ENCODE measurements at regions not wholly inside any gene's neighbourhood (a gene's known extent, or its start where the extent isn't known, plus 50 kb on each side); places are given as distances from the start of the nearest gene placed in this dataset.

- Histone ChIP-seq H3K36me3 (ENCODE audit: control insufficient read depth in 2 of 2, extremely low read depth in 1 of 2, insufficient read depth in 2 of 2, low read length in 2 of 2) (no peaks in the 10 kb centered on the region), H3K27ac (ENCODE audit: control insufficient read depth, insufficient read depth, low read length) (no peak overlapping the region), H2AFZ (ENCODE audit: control insufficient read depth, low read length) (no peak overlapping the region), H3K9ac (ENCODE audit: control insufficient read depth, extremely low read depth, insufficient read depth, low read length) (no peak overlapping the region), H4K20me1 (ENCODE audit: control insufficient read depth, extremely low read depth, insufficient read depth, low read length) (no peaks in the 10 kb centered on the region), H3K9me1 (ENCODE audit: control insufficient read depth, extremely low read depth, insufficient read depth, low read length) (no peaks in the 10 kb centered on the region), H3K4me3 (ENCODE audit: control insufficient read depth in 2 of 3, extremely low read depth in 1 of 3, insufficient read depth in 2 of 3, low read depth in 1 of 3, low read length in 3 of 3) (no peak overlapping the region), H3K4me2 (ENCODE audit: control insufficient read depth, extremely low read depth, insufficient read depth, low read depth, low read length) (no peak overlapping the region), H3K4me1 (ENCODE audit: control insufficient read depth, extremely low read depth, insufficient read depth, low read length) (no peaks in the 10 kb centered on the region), H3K27me3 (ENCODE audit: control insufficient read depth, extremely low read depth, insufficient read depth, low read length) (no peaks in the 10 kb centered on the region), H3K9me3 (ENCODE audit: control insufficient read depth, low read depth, low read length) (no peaks in the 10 kb centered on the region), H3K79me2 (ENCODE audit: control insufficient read depth, insufficient read depth, low read length) (no peaks in the 10 kb centered on the region)
- TF ChIP-seq EZH2 (IDR thresholded peaks at IDR 0.05; ENCODE audit: low read length) (no peak), CTCF (optimal IDR thresholded peaks at IDR 0.05 in 1 of 3, IDR thresholded peaks at IDR 0.05 in 1 of 3, conservative IDR thresholded peaks at IDR 0.05 in 1 of 3; ENCODE audit: extremely low read depth in 1 of 3, insufficient read depth in 2 of 3, low read length in 3 of 3) (no peak)
- FAIRE-seq (no peak), DNase-seq (ENCODE audit: low read depth, low spot score) (no peak)
- dilution Hi-C loops (cut with MboI; ENCODE audit: extremely low pct_ligation_motif_present, low sequenced_read_pairs), result no loop called here
Observed at GRCh38 chr5:93874080-93874479, 132.7 kb upstream of the POU5F2 start.

- no peak overlapping the region for H3K4me3 ChIP-seq (ENCODE audit: control insufficient read depth in 2 of 3, extremely low read depth in 1 of 3, insufficient read depth in 2 of 3, low read depth in 1 of 3, low read length in 3 of 3)
- no peaks in the 10 kb centered on the region for H3K36me3 ChIP-seq (ENCODE audit: control insufficient read depth in 2 of 2, extremely low read depth in 1 of 2, insufficient read depth in 2 of 2, low read length in 2 of 2)
- no peaks in the 10 kb centered on the region for H3K9me3 ChIP-seq (ENCODE audit: control insufficient read depth, low read depth, low read length)
- H2AFZ ChIP-seq (ENCODE audit: control insufficient read depth, low read length), result no peak overlapping the region
- DNase-seq (ENCODE audit: low read depth, low spot score), result no peak
- no peak for FAIRE-seq
- H3K9me1 ChIP-seq (ENCODE audit: control insufficient read depth, extremely low read depth, insufficient read depth, low read length), result no peaks in the 10 kb centered on the region
- no peak overlapping the region for H3K4me2 ChIP-seq (ENCODE audit: control insufficient read depth, extremely low read depth, insufficient read depth, low read depth, low read length)
- no peak for TF ChIP-seq EZH2 (IDR thresholded peaks at IDR 0.05; ENCODE audit: low read length)
- no peak for TF ChIP-seq CTCF (optimal IDR thresholded peaks at IDR 0.05 in 1 of 3, IDR thresholded peaks at IDR 0.05 in 1 of 3, conservative IDR thresholded peaks at IDR 0.05 in 1 of 3; ENCODE audit: extremely low read depth in 1 of 3, insufficient read depth in 2 of 3, low read length in 3 of 3)
- dilution Hi-C loops (cut with MboI; ENCODE audit: extremely low pct_ligation_motif_present, low sequenced_read_pairs), result no loop called here
- H3K79me2 ChIP-seq (ENCODE audit: control insufficient read depth, insufficient read depth, low read length), result no peaks in the 10 kb centered on the region
- H4K20me1 ChIP-seq (ENCODE audit: control insufficient read depth, extremely low read depth, insufficient read depth, low read length), result no peaks in the 10 kb centered on the region
- H3K9ac ChIP-seq (ENCODE audit: control insufficient read depth, extremely low read depth, insufficient read depth, low read length), result no peak overlapping the region
- no peaks in the 10 kb centered on the region for H3K27me3 ChIP-seq (ENCODE audit: control insufficient read depth, extremely low read depth, insufficient read depth, low read length)
- H3K4me1 ChIP-seq (ENCODE audit: control insufficient read depth, extremely low read depth, insufficient read depth, low read length), result no peaks in the 10 kb centered on the region
- no peak overlapping the region for H3K27ac ChIP-seq (ENCODE audit: control insufficient read depth, insufficient read depth, low read length)
Observed at GRCh38 chr5:93873211-93873736, 131.9 kb upstream of the POU5F2 start.

Measured in keratinocyte (primary cell).